Endothelial cell of umbilical vein (primary cell): ENCODE measurements at regions not wholly inside any gene's neighbourhood (a gene's known extent, or its start where the extent isn't known, plus 50 kb on each side); places are given as distances from the start of the nearest gene placed in this dataset.

Experiments used
- BruUV-seq: library from RNA; stranded (reverse); fragments of 400-500 nt; replicated peaks from 2 replicates; lab custom pipeline; 2021; lab: Mats Ljungman, UMichigan
- CTCF ChIA-PET: fragments of 300-600, 350-600 bp; sonication (Branson Sonifier 250); formaldehyde crosslinking; loops from one replicate; lab custom pipeline; 2021; ENCODE audit warnings: antibody characterized with exemption, inconsistent platforms; lab: Charles Lee
- POLR2A ChIA-PET: fragments of 300-600, 350-600 bp; sonication (Branson Sonifier 250); formaldehyde crosslinking; loops from one replicate; lab custom pipeline; 2021; ENCODE audit warnings: antibody characterized with exemption, inconsistent platforms; lab: Charles Lee
- DNase-seq: peaks from one replicate; pipeline ENCODE4 v3.0.0-alpha.2; 2011; ENCODE audit warnings: low read depth, low spot score
- FAIRE-seq: peaks from 2 replicates; lab custom pipeline; 2011; peaks lifted over from hg19 to GRCh38; lab: Jason Lieb, UNC
- H2AFZ ChIP-seq: 2 replicates; pipeline ENCODE4 v1.6.0; 2012; ENCODE audit warnings: low read depth, low read length, control low read depth, inconsistent platforms
- H3K27ac ChIP-seq: 2 replicates; pipeline ENCODE4 v1.5.1; 2011; ENCODE audit warnings: low read depth, mild to moderate bottlenecking, control low read depth, low read length, moderate library complexity; ENCODE audit not compliant: insufficient read depth
- H3K27me3 ChIP-seq, 2 experiments: 2 replicates each; pipeline versions ENCODE4 v1.6.0 to v1.6.1; 2011; ENCODE audit warnings: low read length in 2 of 2, mixed read lengths in 1 of 2; ENCODE audit not compliant: control insufficient read depth in 2 of 2, insufficient read depth in 2 of 2
- H3K36me3 ChIP-seq, 2 experiments: 2 replicates in 1 of 2; 3 replicates in 1 of 2; pipeline ENCODE4 v1.5.1; 2011; ENCODE audit warnings: low read length in 2 of 2, mild to moderate bottlenecking in 1 of 2, moderate library complexity in 1 of 2; ENCODE audit not compliant: control insufficient read depth in 2 of 2, insufficient read depth in 2 of 2; ENCODE audit errors: extremely low read depth in 1 of 2
- H3K4me1 ChIP-seq: 3 replicates; pipeline ENCODE4 v1.5.1; 2011; ENCODE audit warnings: mild to moderate bottlenecking, low read length; ENCODE audit not compliant: control insufficient read depth, insufficient read depth; ENCODE audit errors: extremely low read depth
- H3K4me2 ChIP-seq: 2 replicates; pipeline ENCODE4 v1.6.1; 2011; ENCODE audit warnings: low read length, control low read depth, mixed read lengths; ENCODE audit not compliant: insufficient read depth
- H3K4me3 ChIP-seq, 3 experiments: fragments of 200-600 bp in 1 of 3; sonication (generic), shearing (Covaris generic) in 1 of 3; replicated peaks in 1 of 3; 2 replicates each; pipeline ENCODE4 v1.5.1; 2011 to 2016; ENCODE audit warnings: control low read depth in 3 of 3, low read length in 3 of 3, mild to moderate bottlenecking in 2 of 3, inconsistent platforms in 1 of 3, low read depth in 1 of 3, moderate library complexity in 1 of 3; ENCODE audit not compliant: insufficient read depth in 1 of 3
- H3K79me2 ChIP-seq: 2 replicates; pipeline ENCODE4 v1.6.0; 2012; ENCODE audit warnings: low read length, inconsistent platforms; ENCODE audit not compliant: control insufficient read depth, insufficient read depth
- H3K9ac ChIP-seq: replicated peaks from 2 replicates; pipeline ENCODE3; 2011; ENCODE audit warnings: low read length, control low read depth; ENCODE audit not compliant: insufficient read depth; ENCODE audit errors: extremely low read depth
- H3K9me1 ChIP-seq: replicated peaks from 3 replicates; pipeline ENCODE4 v1.6.0; 2011; ENCODE audit warnings: mild to moderate bottlenecking, low read length; ENCODE audit not compliant: control insufficient read depth, insufficient read depth; ENCODE audit errors: extremely low read depth
- H3K9me3 ChIP-seq: replicated peaks from 2 replicates; pipeline ENCODE4 v1.5.1; 2012; ENCODE audit warnings: low read length, inconsistent platforms; ENCODE audit not compliant: control insufficient read depth, insufficient read depth
- H4K20me1 ChIP-seq: replicated peaks from 2 replicates; pipeline ENCODE3; 2011; ENCODE audit warnings: mild to moderate bottlenecking, low read length; ENCODE audit not compliant: control insufficient read depth, insufficient read depth; ENCODE audit errors: extremely low read depth
- CTCF ChIP-seq, 2 donors: IDR thresholded peaks; 1 replicate in 1 of 2; 2 replicates in 1 of 2; pipeline ENCODE4 v1.5.1; 2011; ENCODE audit warnings: low read length in 2 of 2, mild to moderate bottlenecking in 2 of 2, moderate library complexity in 2 of 2, control low read depth in 1 of 2, inconsistent platforms in 1 of 2, low read depth in 1 of 2; ENCODE audit not compliant: insufficient read depth in 1 of 2; ENCODE audit errors: extremely low read depth in 1 of 2
- EZH2 ChIP-seq: IDR thresholded peaks from 2 replicates; pipeline ENCODE4 v1.6.1; 2012; ENCODE audit warnings: borderline replicate concordance, low read depth, mild to moderate bottlenecking, moderate library complexity, low read length, inconsistent platforms; ENCODE audit not compliant: severe bottlenecking
- FOS ChIP-seq: IDR thresholded peaks from 2 replicates; pipeline ENCODE4 v1.6.1; 2011; ENCODE audit warnings: mild to moderate bottlenecking, low read length, moderate library complexity, borderline replicate concordance; ENCODE audit not compliant: insufficient read depth
- GATA2 ChIP-seq: IDR thresholded peaks from 2 replicates; pipeline ENCODE4 v1.7.0; 2011; ENCODE audit warnings: low read depth, mild to moderate bottlenecking, moderate library complexity, mixed read lengths, low read length; ENCODE audit not compliant: insufficient read length, insufficient read depth
- JUN ChIP-seq: IDR thresholded peaks from 2 replicates; pipeline ENCODE4 v1.6.1; 2011; ENCODE audit warnings: borderline replicate concordance, low read depth; ENCODE audit not compliant: insufficient read length, insufficient read depth
- MAX ChIP-seq: IDR thresholded peaks from 2 replicates; pipeline ENCODE4 v1.6.1; 2011; ENCODE audit not compliant: insufficient read depth, insufficient read length
- MYC ChIP-seq: IDR thresholded peaks from one replicate; pipeline ENCODE4 v1.6.1; 2011; ENCODE audit warnings: mild to moderate bottlenecking, low read depth, low read length
- POLR2A ChIP-seq: IDR thresholded peaks from 2 replicates; pipeline ENCODE4 v1.6.1; 2012; ENCODE audit warnings: low read depth, mild to moderate bottlenecking, control low read depth, low read length
- POLR2AphosphoS5 ChIP-seq: IDR thresholded peaks from 2 replicates; pipeline ENCODE4 v1.6.1; 2012; ENCODE audit warnings: low read depth, mild to moderate bottlenecking, control low read depth, low read length, moderate library complexity; ENCODE audit not compliant: insufficient read depth
- dilution Hi-C: fragments of 300-500 bp; cut with MboI; formaldehyde crosslinking; loops from one replicate; pipeline ENCODE4 v1.15.0; 2019; ENCODE audit warnings: low sequenced_read_pairs; ENCODE audit not compliant: extremely low pct_ligation_motif_present
- intact Hi-C: fragments of 100-400 bp; cut with micrococcal nuclease; formaldehyde crosslinking; loops from one replicate; pipeline ENCODE4 v1.10.0; 2022

- TF ChIP-seq JUN: no peak
- TF ChIP-seq CTCF (IDR thresholded peaks at IDR 0.05; ENCODE audit: extremely low read depth in 1 of 2, insufficient read depth in 1 of 2, low read depth in 1 of 2, low read length in 2 of 2): no peak
- no peak for TF ChIP-seq POLR2AphosphoS5
- no peak for TF ChIP-seq EZH2
- TF ChIP-seq MAX: no peak
- TF ChIP-seq MYC: no peak
- no peak for TF ChIP-seq POLR2A
- no peak for TF ChIP-seq GATA2
- no peak for TF ChIP-seq FOS
- no peak for DNase-seq
- Histone ChIP-seq H3K27ac (no peak overlapping the region), H3K4me3 (no peak overlapping the region), H3K9ac (no peak overlapping the region), H3K27me3 (no peaks in the 10 kb centered on the region), H3K4me2 (no peak overlapping the region), H3K4me1 (no peaks in the 10 kb centered on the region), H3K9me3 (peaks cover 4% of the 10 kb centered on the region), H3K36me3 (no peaks in the 10 kb centered on the region), H4K20me1 (no peaks in the 10 kb centered on the region), H3K9me1 (no peaks in the 10 kb centered on the region), H3K79me2 (no peaks in the 10 kb centered on the region), H2AFZ (no peak overlapping the region)
- ChIA-PET CTCF (no interaction called here), POLR2A (no interaction called here)
- dilution Hi-C loops: no loop called here
- intact Hi-C loops: no loop called here
- no TSS peak for BruUV-seq
- FAIRE-seq: no peak
Observed at GRCh38 chr10:56258378-56258777, 102.7 kb downstream of the ZWINT start.
